ENCODE measurements at regions not wholly inside any gene's neighbourhood (a gene's known extent, or its start where the extent isn't known, plus 50 kb on each side); places are given as distances from the start of the nearest gene placed in this dataset.

- TF ChIP-seq NPAS2 (CRISPR knock-in tag; IDR thresholded peaks at IDR 0.05; ENCODE audit: borderline replicate concordance) (no peak), MAX (IDR thresholded peaks at IDR 0.05) (no peak), FOSL2 (IDR thresholded peaks at IDR 0.05) (no peak), FOSL2 (CRISPR knock-in tag; IDR thresholded peaks at IDR 0.05) (no peak), RNF2 (IDR thresholded peaks at IDR 0.05; ENCODE audit: borderline replicate concordance, low read depth) (no peak), PHF8 (IDR thresholded peaks at IDR 0.05; ENCODE audit: borderline replicate concordance, low read depth) (no peak), RFX5 (IDR thresholded peaks at IDR 0.05) (no peak), HMGXB4 (CRISPR knock-in tag; IDR thresholded peaks at IDR 0.05; ENCODE audit: borderline replicate concordance) (no peak), RAD21 (conservative IDR thresholded peaks at IDR 0.05 in 1 of 2, IDR thresholded peaks at IDR 0.05 in 1 of 2) (no peak), RARB (CRISPR knock-in tag; IDR thresholded peaks at IDR 0.05) (no peak), ATOH8 (CRISPR knock-in tag; IDR thresholded peaks at IDR 0.05; ENCODE audit: low read depth) (no peak), NR3C1 (IDR thresholded peaks at IDR 0.05) (no peak), BHLHE40 (IDR thresholded peaks at IDR 0.05; ENCODE audit: low read depth, low read length) (no peak), MAFK (IDR thresholded peaks at IDR 0.05; ENCODE audit: partially characterized antibody) (no peak)
- ChIA-PET POLR2A (no interaction called here), CTCF (interaction anchor here (1.2 kb wide), 1 partner anchor 8 kb away, joined by 3 read pairs; no protein-coding TSS in a partner anchor)
- no peaks in the 10 kb centered on the region for H3K4me1 ChIP-seq
- 35% methylated on average over 2 of the region's 2 CpGs for WGBS (ENCODE audit: missing lambda C conversion rate)
- no peak for FAIRE-seq
- no peak overlapping the region for H3K4me3 ChIP-seq
- H3K9me3 ChIP-seq = no peaks in the 10 kb centered on the region
- no peak for DNase-seq (ENCODE audit: low read depth in 1 of 2, low spot score in 1 of 2)
- no peak overlapping the region for H3K4me2 ChIP-seq
- no peak overlapping the region for H3K27ac ChIP-seq
- ATAC-seq = no peak
Observed at GRCh38 chr5:39968381-39968780, 543.6 kb upstream of the DAB2 start.

GRCh38 chr5:39955156-39955555 is 530.4 kb upstream of the DAB2 start:
- ATAC-seq = no peak
- no peak for FAIRE-seq
- no peaks in the 10 kb centered on the region for H3K4me1 ChIP-seq
- ChIA-PET CTCF (no interaction called here), POLR2A (no interaction called here)
- TF ChIP-seq HMGXB4 (CRISPR knock-in tag; IDR thresholded peaks at IDR 0.05; ENCODE audit: borderline replicate concordance) = no peak
- no peak for TF ChIP-seq BCL3 (IDR thresholded peaks at IDR 0.05)
- TF ChIP-seq CEBPB (IDR thresholded peaks at IDR 0.05) = no peak
- no peak for TF ChIP-seq ZFP36 (IDR thresholded peaks at IDR 0.05; ENCODE audit: borderline replicate concordance, partially characterized antibody)
- TF ChIP-seq ZC3H11A (IDR thresholded peaks at IDR 0.05) = no peak
- TF ChIP-seq E2F6 (IDR thresholded peaks at IDR 0.05; ENCODE audit: borderline replicate concordance, low read depth) = no peak
- no peak for TF ChIP-seq JUNB (IDR thresholded peaks at IDR 0.05)
- no peak for TF ChIP-seq HOXA7 (CRISPR knock-in tag; IDR thresholded peaks at IDR 0.05)
- no peak for TF ChIP-seq NFE2L2 (conservative IDR thresholded peaks at IDR 0.05; ENCODE audit: low read length)
- H3K4me3 ChIP-seq = no peak overlapping the region
- no peak for DNase-seq (ENCODE audit: low read depth in 1 of 2, low spot score in 1 of 2)
- H3K9me3 ChIP-seq = no peaks in the 10 kb centered on the region
- no peak overlapping the region for H3K4me2 ChIP-seq
- H3K27ac ChIP-seq = no peak overlapping the region
- 12% methylated on average over 2 of the region's 2 CpGs for WGBS (ENCODE audit: missing lambda C conversion rate)
